A673 (cell line): ENCODE measurements at regions not wholly inside any gene's neighbourhood (a gene's known extent, or its start where the extent isn't known, plus 50 kb on each side); places are given as distances from the start of the nearest gene placed in this dataset.
"Not testable (repeated sequence)": the region's sequence is repeated elsewhere in the genome, so short reads cannot be mapped to it uniquely, and the experiment has no call there.

Source experiments
- BruUV-seq: library from RNA; stranded (reverse); fragments of 400-500 nt; replicated peaks from 2 replicates; lab custom pipeline; 2021; lab: Mats Ljungman, UMichigan
- CTCF ChIA-PET: fragments of 300-600 bp; sonication (Branson Sonifier 250); formaldehyde crosslinking; loops from one replicate; lab custom pipeline; 2022; ENCODE audit warnings: antibody characterized with exemption; lab: Charles Lee
- POLR2A ChIA-PET: fragments of 300-600 bp; sonication (Branson Sonifier 250); formaldehyde crosslinking; loops from one replicate; lab custom pipeline; 2022; ENCODE audit warnings: antibody characterized with exemption; ENCODE audit not compliant: low non-redundant PET; lab: Charles Lee
- DNase-seq: peaks from one replicate; pipeline ENCODE4 v3.0.0-alpha.2; 2015; ENCODE audit warnings: low spot score
- H3K27ac ChIP-seq: fragments of 200-600 bp; sonication (generic); 2 replicates; pipeline ENCODE4 v1.5.1; 2016; ENCODE audit warnings: mixed run types, low read depth, mild to moderate bottlenecking, mixed read lengths, antibody characterized with exemption, low read length; ENCODE audit not compliant: poor library complexity, severe bottlenecking
- H3K27me3 ChIP-seq: fragments of 200-600 bp; sonication (generic); replicated peaks from 2 replicates; pipeline ENCODE4 v1.6.1; 2017; ENCODE audit warnings: mixed run types, low read depth, mild to moderate bottlenecking, mixed read lengths, antibody characterized with exemption, low read length; ENCODE audit not compliant: insufficient read depth, poor library complexity
- H3K36me3 ChIP-seq: fragments of 200-600 bp; sonication (generic); 2 replicates; pipeline ENCODE4 v1.6.1; 2016; ENCODE audit warnings: mixed run types, mild to moderate bottlenecking, mixed read lengths, antibody characterized with exemption, low read length; ENCODE audit not compliant: insufficient read depth, poor library complexity, severe bottlenecking
- H3K4me1 ChIP-seq: fragments of 200-600 bp; sonication (generic); 2 replicates; pipeline ENCODE4 v1.6.1; 2017; ENCODE audit warnings: mixed run types, mild to moderate bottlenecking, mixed read lengths, antibody characterized with exemption, low read length; ENCODE audit not compliant: insufficient read depth, poor library complexity, severe bottlenecking
- H3K4me3 ChIP-seq: fragments of 200-600 bp; sonication (generic); 2 replicates; pipeline ENCODE4 v1.5.1; 2016; ENCODE audit warnings: low read depth, mixed run types, mild to moderate bottlenecking, mixed read lengths, low read length; ENCODE audit not compliant: poor library complexity, severe bottlenecking
- H3K9me3 ChIP-seq: fragments of 200-600 bp; sonication (generic); 2 replicates; pipeline ENCODE4 v1.6.1; 2016; ENCODE audit warnings: mixed run types, low read depth, mild to moderate bottlenecking, mixed read lengths, antibody characterized with exemption, low read length; ENCODE audit not compliant: poor library complexity, severe bottlenecking
- EZH2 ChIP-seq: fragments of 200-600 bp; sonication (generic); IDR thresholded peaks from 2 replicates; pipeline ENCODE4 v1.6.1; 2017; ENCODE audit warnings: borderline replicate concordance, low read depth, mild to moderate bottlenecking, mixed read lengths, antibody characterized with exemption, low read length; ENCODE audit not compliant: poor library complexity, severe bottlenecking
- intact Hi-C: fragments of 100-400 bp; cut with micrococcal nuclease; formaldehyde crosslinking; loops from one replicate; pipeline ENCODE4 v1.10.0; 2022; ENCODE audit not compliant: unreplicated experiment
- TF ChIP-seq, protein P1 (sequence below): fragments of 300-800, 200-600 bp; sonication (generic); conservative IDR thresholded peaks from 2 replicates; pipeline ENCODE4 v1.5.1; 2017; ENCODE audit warnings: low read depth, mild to moderate bottlenecking, antibody characterized with exemption, low read length, moderate library complexity, mixed read lengths

DNA sequence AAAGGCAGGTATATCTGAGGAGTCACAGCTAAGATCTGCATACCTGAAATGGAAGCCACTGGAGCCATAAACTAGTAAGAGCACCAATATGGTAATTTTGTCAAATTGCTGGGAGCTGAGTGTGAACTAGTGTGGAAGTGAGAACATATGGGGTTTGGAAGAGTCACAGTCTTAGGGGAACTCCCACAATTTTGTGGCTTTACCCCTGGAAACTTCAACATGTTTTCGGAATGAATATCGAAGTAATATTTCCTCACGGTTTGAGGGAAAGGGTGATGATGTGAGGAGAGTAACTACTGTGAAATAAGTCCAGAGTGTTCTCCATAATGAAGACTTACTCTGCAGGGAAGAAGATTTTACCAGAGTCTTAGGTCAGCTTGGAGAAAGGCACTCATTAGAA is 565.9 kb downstream of the RIT2 start:
- H3K27ac ChIP-seq: no peak overlapping the region
- H3K9me3 ChIP-seq: no peaks in the 10 kb centered on the region
- intact Hi-C loops: no loop called here
- ChIA-PET POLR2A (no interaction called here), CTCF (no interaction called here)
- no peak for DNase-seq
- H3K4me3 ChIP-seq: no peak overlapping the region
- H3K36me3 ChIP-seq: no peaks in the 10 kb centered on the region
- H3K27me3 ChIP-seq: no peaks in the 10 kb centered on the region
- no peaks in the 10 kb centered on the region for H3K4me1 ChIP-seq
- TF ChIP-seq, protein P1, sequence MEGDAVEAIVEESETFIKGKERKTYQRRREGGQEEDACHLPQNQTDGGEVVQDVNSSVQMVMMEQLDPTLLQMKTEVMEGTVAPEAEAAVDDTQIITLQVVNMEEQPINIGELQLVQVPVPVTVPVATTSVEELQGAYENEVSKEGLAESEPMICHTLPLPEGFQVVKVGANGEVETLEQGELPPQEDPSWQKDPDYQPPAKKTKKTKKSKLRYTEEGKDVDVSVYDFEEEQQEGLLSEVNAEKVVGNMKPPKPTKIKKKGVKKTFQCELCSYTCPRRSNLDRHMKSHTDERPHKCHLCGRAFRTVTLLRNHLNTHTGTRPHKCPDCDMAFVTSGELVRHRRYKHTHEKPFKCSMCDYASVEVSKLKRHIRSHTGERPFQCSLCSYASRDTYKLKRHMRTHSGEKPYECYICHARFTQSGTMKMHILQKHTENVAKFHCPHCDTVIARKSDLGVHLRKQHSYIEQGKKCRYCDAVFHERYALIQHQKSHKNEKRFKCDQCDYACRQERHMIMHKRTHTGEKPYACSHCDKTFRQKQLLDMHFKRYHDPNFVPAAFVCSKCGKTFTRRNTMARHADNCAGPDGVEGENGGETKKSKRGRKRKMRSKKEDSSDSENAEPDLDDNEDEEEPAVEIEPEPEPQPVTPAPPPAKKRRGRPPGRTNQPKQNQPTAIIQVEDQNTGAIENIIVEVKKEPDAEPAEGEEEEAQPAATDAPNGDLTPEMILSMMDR: no peak
- no peak for TF ChIP-seq EZH2
- no TSS peak for BruUV-seq

DNA sequence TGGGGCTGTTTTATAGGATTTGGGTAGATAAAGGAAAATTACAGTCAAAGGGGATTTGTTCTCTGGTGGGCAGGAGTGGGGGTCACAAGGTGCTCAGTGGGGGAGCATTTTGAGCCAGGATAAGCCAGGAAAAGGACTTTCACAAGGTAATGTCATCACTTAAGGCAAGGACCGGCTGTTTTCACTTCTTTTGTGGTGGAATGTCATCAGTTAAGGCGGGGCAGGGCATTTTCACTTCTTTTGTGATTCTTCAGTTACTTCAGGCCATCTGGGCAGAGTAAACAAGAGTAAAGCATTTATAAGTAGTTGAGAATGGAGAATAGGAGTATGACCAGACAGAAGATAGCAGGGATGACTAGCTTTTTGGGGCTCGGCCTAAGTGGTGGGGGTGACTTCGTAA is 562.9 kb downstream of the RIT2 start:
- H3K36me3 ChIP-seq, POLR2A ChIA-PET, intact Hi-C loops, H3K27me3 ChIP-seq, DNase-seq, CTCF ChIA-PET, BruUV-seq, H3K4me3 ChIP-seq, H3K4me1 ChIP-seq, H3K9me3 ChIP-seq, H3K27ac ChIP-seq: not testable (repeated sequence)

DNA sequence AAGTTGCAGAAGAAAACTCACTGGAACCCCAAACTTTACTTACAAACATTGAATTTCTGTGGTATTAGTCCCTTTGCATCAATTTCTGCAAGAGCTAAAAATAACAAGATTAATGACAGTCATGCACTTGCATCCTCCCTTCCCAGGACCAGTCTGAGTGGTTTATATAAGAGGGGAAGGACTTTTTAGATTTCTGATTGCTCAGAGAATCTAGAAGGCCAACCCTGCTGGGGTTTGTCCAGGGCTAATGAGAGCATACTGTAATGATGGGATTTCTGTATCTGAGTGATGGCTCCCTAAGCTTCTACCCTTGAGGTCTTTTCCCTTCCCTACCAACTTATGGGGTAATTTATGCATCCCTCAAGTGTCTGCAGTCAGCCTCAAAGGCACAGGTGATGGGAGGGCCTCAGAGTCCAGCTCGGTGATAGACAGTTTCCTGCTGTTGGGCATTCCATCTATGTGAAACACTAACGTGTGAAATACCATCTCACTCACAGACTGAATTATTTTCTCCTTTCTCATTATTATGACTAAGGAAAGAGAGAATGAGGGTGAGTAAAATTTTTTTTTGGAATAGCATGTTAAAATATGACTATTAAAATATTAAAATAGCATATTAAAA is 556.3 kb downstream of the RIT2 start:
- intact Hi-C loops: no loop called here
- no peaks in the 10 kb centered on the region for H3K9me3 ChIP-seq
- no peaks in the 10 kb centered on the region for H3K36me3 ChIP-seq
- DNase-seq: no peak
- H3K4me1 ChIP-seq: peaks cover 3% of the 10 kb centered on the region
- H3K4me3 ChIP-seq: no peak overlapping the region
- BruUV-seq: no TSS peak
- POLR2A ChIA-PET: no interaction called here
- no peak overlapping the region for H3K27ac ChIP-seq
- H3K27me3 ChIP-seq: no peaks in the 10 kb centered on the region
- CTCF ChIA-PET: no interaction called here
- TF ChIP-seq EZH2: no peak
- TF ChIP-seq, protein P1: no peak

DNA sequence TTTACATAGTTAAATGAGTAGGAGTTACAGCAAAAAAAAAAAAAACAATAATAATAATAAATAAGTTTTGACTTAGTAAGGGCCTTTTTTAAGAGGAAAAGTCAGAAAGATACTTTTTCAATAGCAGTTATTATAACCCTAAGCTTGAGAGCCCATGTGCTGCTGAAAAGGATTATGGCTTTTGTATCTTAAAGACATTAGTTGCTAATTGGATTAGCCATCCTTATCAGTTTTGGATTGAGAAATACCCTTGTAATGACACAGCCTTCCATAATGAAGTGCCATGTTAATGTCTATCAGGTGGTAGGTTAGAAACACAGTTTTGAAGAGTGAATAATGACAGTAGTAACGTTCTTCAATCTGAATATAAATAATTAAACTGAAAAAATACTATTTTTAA is 554.0 kb downstream of the RIT2 start:
- H3K27me3 ChIP-seq: no peaks in the 10 kb centered on the region
- no peaks in the 10 kb centered on the region for H3K36me3 ChIP-seq
- CTCF ChIA-PET: no interaction called here
- H3K4me3 ChIP-seq: no peak overlapping the region
- no peak for TF ChIP-seq EZH2
- TF ChIP-seq, protein P1: no peak
- BruUV-seq: no TSS peak
- DNase-seq: peak; percentile 46
- no peak overlapping the region for H3K27ac ChIP-seq
- no peaks in the 10 kb centered on the region for H3K9me3 ChIP-seq
- peaks cover 3% of the 10 kb centered on the region for H3K4me1 ChIP-seq
- intact Hi-C loops: no loop called here
- POLR2A ChIA-PET: no interaction called here
